Colonic mucosa (tissue), 4 donors: ENCODE measurements at regions not wholly inside any gene's neighbourhood (a gene's known extent, or its start where the extent isn't known, plus 50 kb on each side); places are given as distances from the start of the nearest gene placed in this dataset.

Experiments used
- DNase-seq: peaks from one replicate; pipeline ENCODE4 v3.0.0-alpha.2; 2020
- H3K27ac ChIP-seq: fragments of 200-600 bp; one replicate; pipeline ENCODE4 v1.8.0; 2021
- H3K27me3 ChIP-seq: fragments of 200-600 bp; one replicate; pipeline ENCODE4 v1.8.0; 2021
- H3K36me3 ChIP-seq: fragments of 200-600 bp; one replicate; pipeline ENCODE4 v1.8.0; 2021
- H3K4me1 ChIP-seq: fragments of 200-600 bp; one replicate; pipeline ENCODE4 v1.8.0; 2021; ENCODE audit warnings: mild to moderate bottlenecking
- H3K4me3 ChIP-seq: fragments of 200-600 bp; one replicate; pipeline ENCODE4 v1.8.0; 2021
- H3K9ac ChIP-seq, 2 donors: one replicate each; pipeline ENCODE4 v1.7.0; 2013; ENCODE audit warnings: control low read depth in 2 of 2, low read depth in 2 of 2, low read length in 2 of 2
- H3K9me3 ChIP-seq: fragments of 200-600 bp; one replicate; pipeline ENCODE4 v1.8.0; 2021
- intact Hi-C: fragments of 100-400 bp; cut with DNase I; formaldehyde crosslinking; loops from one replicate; pipeline ENCODE4 v1.14.1; 2022
- TF ChIP-seq, protein P1 (sequence below): fragments of 200-600 bp; IDR thresholded peaks from one replicate; pipeline ENCODE4 v1.8.0; 2022; ENCODE audit warnings: antibody characterized with exemption, mild to moderate bottlenecking
- donor health status: healthy.
- donor health status: DM: no; HTN: no; CAD: no.
- donor health status: DM: no; HTN: no; CAD: no.

DNA sequence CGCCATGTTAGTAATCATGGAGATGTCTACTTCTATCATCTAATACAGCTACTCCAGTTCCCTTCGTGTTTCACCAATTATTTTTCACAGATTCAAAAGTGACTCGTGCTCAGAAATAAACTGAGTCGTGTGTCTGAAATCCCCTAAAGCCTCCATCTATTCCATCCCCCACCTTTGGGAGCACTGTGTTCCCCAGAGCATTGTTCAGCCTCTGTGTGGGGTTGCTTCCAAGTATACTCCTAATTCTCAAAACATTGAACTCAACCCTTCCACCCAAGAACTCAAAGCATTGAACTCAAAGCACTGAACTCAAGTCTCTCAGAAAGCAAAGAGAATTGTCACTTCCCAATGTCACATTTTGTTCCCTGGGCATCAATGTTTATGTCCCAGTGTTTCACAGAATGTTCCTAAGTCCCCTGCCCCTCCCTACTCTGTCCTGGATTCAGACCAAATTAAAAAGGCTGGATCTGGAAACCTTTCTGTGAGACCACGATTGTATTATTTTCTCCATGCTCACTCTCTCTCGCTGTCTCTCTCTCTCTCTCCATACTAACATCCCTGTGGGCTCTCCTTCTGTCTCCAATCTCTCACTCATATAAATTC, 138.5 kb upstream of the QRFPR start:
- TF ChIP-seq, protein P1, sequence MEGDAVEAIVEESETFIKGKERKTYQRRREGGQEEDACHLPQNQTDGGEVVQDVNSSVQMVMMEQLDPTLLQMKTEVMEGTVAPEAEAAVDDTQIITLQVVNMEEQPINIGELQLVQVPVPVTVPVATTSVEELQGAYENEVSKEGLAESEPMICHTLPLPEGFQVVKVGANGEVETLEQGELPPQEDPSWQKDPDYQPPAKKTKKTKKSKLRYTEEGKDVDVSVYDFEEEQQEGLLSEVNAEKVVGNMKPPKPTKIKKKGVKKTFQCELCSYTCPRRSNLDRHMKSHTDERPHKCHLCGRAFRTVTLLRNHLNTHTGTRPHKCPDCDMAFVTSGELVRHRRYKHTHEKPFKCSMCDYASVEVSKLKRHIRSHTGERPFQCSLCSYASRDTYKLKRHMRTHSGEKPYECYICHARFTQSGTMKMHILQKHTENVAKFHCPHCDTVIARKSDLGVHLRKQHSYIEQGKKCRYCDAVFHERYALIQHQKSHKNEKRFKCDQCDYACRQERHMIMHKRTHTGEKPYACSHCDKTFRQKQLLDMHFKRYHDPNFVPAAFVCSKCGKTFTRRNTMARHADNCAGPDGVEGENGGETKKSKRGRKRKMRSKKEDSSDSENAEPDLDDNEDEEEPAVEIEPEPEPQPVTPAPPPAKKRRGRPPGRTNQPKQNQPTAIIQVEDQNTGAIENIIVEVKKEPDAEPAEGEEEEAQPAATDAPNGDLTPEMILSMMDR: no peak
- H3K27ac ChIP-seq: no peak overlapping the region
- no peaks in the 10 kb centered on the region for H3K4me1 ChIP-seq
- intact Hi-C loops: no loop called here
- no peak for DNase-seq
- no peaks in the 10 kb centered on the region for H3K9me3 ChIP-seq
- H3K4me3 ChIP-seq: no peak overlapping the region
- no peaks in the 10 kb centered on the region for H3K27me3 ChIP-seq
- no peaks in the 10 kb centered on the region for H3K36me3 ChIP-seq
- no peak overlapping the region for H3K9ac ChIP-seq

DNA sequence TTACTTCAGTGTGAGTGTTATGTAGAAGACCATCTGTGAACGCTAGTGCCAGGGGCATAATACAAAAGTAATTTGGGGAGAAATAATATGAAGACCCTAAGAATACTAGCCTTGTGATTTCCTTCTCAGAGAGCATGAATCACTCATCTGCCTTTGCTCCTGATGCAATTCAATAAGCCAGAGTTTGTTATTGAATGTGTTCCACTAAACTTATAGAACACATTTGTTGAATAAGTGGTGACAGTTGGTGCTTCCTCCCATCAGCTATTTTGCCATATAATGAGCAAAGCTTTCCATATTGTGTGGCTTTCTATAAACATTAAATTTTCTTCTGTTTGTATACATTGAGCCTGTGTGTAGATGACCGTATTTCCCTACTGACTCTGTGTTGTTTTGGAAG, 136.4 kb upstream of the QRFPR start:
- no peaks in the 10 kb centered on the region for H3K36me3 ChIP-seq
- TF ChIP-seq, protein P1: no peak
- H3K27me3 ChIP-seq: no peaks in the 10 kb centered on the region
- no peaks in the 10 kb centered on the region for H3K4me1 ChIP-seq
- DNase-seq: no peak
- no peak overlapping the region for H3K9ac ChIP-seq
- intact Hi-C loops: no loop called here
- H3K27ac ChIP-seq: no peak overlapping the region
- no peak overlapping the region for H3K4me3 ChIP-seq
- H3K9me3 ChIP-seq: no peaks in the 10 kb centered on the region

DNA sequence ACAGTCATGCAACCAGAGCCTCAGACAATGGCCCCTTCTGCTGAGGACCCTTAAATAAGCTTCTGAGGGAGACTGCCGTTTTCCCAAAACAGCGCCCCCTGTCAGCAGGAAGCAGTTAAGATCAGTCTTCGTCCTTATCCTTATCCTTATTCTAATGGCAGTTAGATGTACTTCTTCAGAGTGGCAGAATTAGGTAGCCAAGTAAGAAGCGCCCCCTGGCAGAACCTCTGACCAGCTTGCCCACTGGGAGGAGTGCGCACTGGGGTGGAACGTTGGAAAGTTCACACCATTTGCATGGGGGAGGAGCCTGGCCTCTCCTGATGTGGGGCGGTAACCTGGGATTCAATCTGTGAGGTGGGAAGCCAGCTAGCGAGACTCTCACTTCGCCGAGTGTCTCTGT, 133.6 kb upstream of the QRFPR start:
- Histone ChIP-seq H3K4me1 (no peaks in the 10 kb centered on the region), H3K4me3 (no peak overlapping the region), H3K27ac (no peak overlapping the region), H3K36me3 (no peaks in the 10 kb centered on the region), H3K27me3 (no peaks in the 10 kb centered on the region), H3K9ac (no peak overlapping the region), H3K9me3 (no peaks in the 10 kb centered on the region)
- TF ChIP-seq, protein P1: no peak
- DNase-seq: no peak
- intact Hi-C loops: no loop called here

DNA sequence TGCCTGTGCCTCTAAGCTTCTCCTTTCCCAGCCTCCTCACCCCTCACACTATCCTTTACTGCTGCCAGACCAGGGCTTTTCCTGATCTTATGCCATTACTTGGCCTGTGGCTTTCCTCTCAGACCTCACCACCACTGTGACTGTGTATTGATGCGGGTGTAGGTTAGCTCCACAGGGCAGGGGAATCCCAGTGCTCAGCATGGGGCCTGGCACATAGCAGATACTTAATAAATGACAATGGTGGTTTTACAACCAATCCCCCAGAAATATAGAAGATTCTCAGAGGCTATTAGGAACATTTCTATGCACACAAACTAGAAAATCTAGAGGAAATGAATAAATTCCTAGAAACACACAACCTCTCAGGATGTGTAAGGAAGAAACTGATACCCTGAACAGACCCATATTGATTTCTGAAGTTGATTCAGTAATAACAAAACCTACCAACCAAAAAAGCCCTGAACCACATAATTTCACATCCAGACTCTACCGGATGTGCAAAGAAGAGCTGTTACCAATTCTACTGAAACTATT, 129.6 kb upstream of the QRFPR start:
- Histone ChIP-seq H3K27ac (no peak overlapping the region), H3K9ac (no peak overlapping the region), H3K9me3 (no peaks in the 10 kb centered on the region), H3K27me3 (no peaks in the 10 kb centered on the region), H3K36me3 (no peaks in the 10 kb centered on the region), H3K4me1 (no peaks in the 10 kb centered on the region), H3K4me3 (no peak overlapping the region)
- no peak for DNase-seq
- intact Hi-C loops: no loop called here
- TF ChIP-seq, protein P1: no peak

DNA sequence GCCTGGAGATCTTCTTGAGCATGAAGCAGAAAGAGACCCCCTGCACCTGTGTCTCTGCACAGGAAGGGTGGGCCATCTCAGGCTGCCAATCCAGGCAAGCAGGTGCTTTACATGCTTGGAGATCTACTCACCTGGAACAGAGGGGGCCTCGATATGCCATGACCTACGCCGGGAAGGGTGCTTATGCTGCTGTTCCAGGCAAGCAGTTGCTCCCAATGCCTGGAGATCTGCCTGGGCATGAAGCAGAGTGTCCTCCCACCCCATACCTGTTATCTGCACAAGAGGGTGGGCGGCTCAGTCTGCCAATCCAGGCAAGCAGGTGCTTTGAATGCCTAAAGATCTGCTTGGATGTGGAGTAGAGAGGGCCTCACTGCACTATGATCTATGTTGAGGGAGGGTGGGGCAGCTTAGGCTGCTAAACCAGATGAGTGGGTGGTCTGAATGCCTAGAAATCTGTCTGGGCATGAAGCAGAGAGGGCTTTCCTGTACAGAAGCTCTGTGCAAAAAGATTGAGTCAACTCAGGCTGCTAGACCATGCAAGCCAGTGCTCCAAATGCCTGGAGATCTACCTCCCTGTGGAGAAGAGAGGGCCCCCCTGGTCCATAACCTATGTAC, 104.5 kb upstream of the QRFPR start:
- H3K9me3 ChIP-seq: no peaks in the 10 kb centered on the region
- H3K4me1 ChIP-seq: no peaks in the 10 kb centered on the region
- TF ChIP-seq, protein P1: no peak
- DNase-seq: no peak
- H3K27me3 ChIP-seq: no peaks in the 10 kb centered on the region
- no peak overlapping the region for H3K9ac ChIP-seq
- H3K27ac ChIP-seq: no peak overlapping the region
- no peaks in the 10 kb centered on the region for H3K36me3 ChIP-seq
- H3K4me3 ChIP-seq: no peak overlapping the region
- intact Hi-C loops: loop anchor here (10.0 kb wide), 2 partner anchors 170 to 250 kb away; no protein-coding TSS in a partner anchor
